GM21529 (cell line): ENCODE measurements at regions not wholly inside any gene's neighbourhood (a gene's known extent, or its start where the extent isn't known, plus 50 kb on each side); places are given as distances from the start of the nearest gene placed in this dataset.
A peak's percentile ranks its signal among the peaks of the same experiment; 100 is the strongest.

Experiments
- ATAC-seq: cut with Tn5 transposase; IDR thresholded peaks from one replicate; pipeline ENCODE4 v1.9.1; 2021; ENCODE audit not compliant: unreplicated experiment

- ATAC-seq: no peak
Observed at GRCh38 chr6:26305641-26305969, 59.4 kb upstream of the BTN3A2 start.

- no peak for ATAC-seq
Observed at GRCh38 chr6:26306232-26306631, 58.8 kb upstream of the BTN3A2 start.

GRCh38 chr6:26307850-26308249 is 57.1 kb upstream of the BTN3A2 start:
- ATAC-seq: no peak

- ATAC-seq: peak; percentile 38
Observed at GRCh38 chr6:26309731-26310142, 55.3 kb upstream of the BTN3A2 start.

- ATAC-seq: no peak
Observed at GRCh38 chr6:26311012-26311384, 54.0 kb upstream of the BTN3A2 start.

GRCh38 chr6:26311385-26312095 is 53.5 kb upstream of the BTN3A2 start:
- ATAC-seq: no peak

GRCh38 chr6:26312096-26312463 is 52.9 kb upstream of the BTN3A2 start:
- no peak for ATAC-seq

GRCh38 chr6:26312501-26313397 is 52.2 kb upstream of the BTN3A2 start:
- ATAC-seq: no peak
